IMR-90 (cell line): ENCODE measurements at regions not wholly inside any gene's neighbourhood (a gene's known extent, or its start where the extent isn't known, plus 50 kb on each side); places are given as distances from the start of the nearest gene placed in this dataset.
"Not testable (repeated sequence)": the region's sequence is repeated elsewhere in the genome, so short reads cannot be mapped to it uniquely, and the experiment has no call there.

ENCODE experiments used
- ATAC-seq: fragments of 200-7000 bp; cut with Tn5 transposase; 2 replicates; pipeline ENCODE4 v1.9.1; 2020; ENCODE audit warnings: low read depth, mild to moderate bottlenecking, moderate library complexity
- BruUV-seq: library from RNA; stranded (reverse); fragments of 400-500 nt; replicated peaks from 2 replicates; lab custom pipeline; 2021; lab: Mats Ljungman, UMichigan
- CTCF ChIA-PET: fragments of 300-600 bp; formaldehyde crosslinking; extraction: SDS; loops from one replicate; lab custom pipeline; 2021; ENCODE audit warnings: antibody characterized with exemption; lab: Yijun Ruan, JAX
- POLR2A ChIA-PET: fragments of 300-600 bp; sonication (Branson Sonifier 250); formaldehyde crosslinking; loops from one replicate; lab custom pipeline; 2022; ENCODE audit warnings: antibody characterized with exemption; ENCODE audit not compliant: unreplicated experiment; lab: Charles Lee
- DNase-seq: peaks from one replicate; pipeline ENCODE4 v3.0.0; 2013
- H2AFZ ChIP-seq: replicated peaks from 2 replicates; pipeline ENCODE3; 2013; ENCODE audit warnings: low read length, mild to moderate bottlenecking; ENCODE audit not compliant: poor library complexity
- H2AK5ac ChIP-seq: 2 replicates; pipeline ENCODE4 v1.6.1; 2013; ENCODE audit warnings: low read depth, low read length, inconsistent platforms
- H2AK9ac ChIP-seq: replicated peaks from 2 replicates; pipeline ENCODE3; 2013; ENCODE audit warnings: mild to moderate bottlenecking, low read depth, low read length, moderate library complexity; ENCODE audit not compliant: poor library complexity
- H2BK120ac ChIP-seq: 2 replicates; pipeline ENCODE4 v1.6.1; 2013; ENCODE audit warnings: low read depth, low read length, inconsistent platforms
- H2BK15ac ChIP-seq: 3 replicates; pipeline ENCODE4 v1.6.1; 2013; ENCODE audit warnings: low read depth, low read length, inconsistent platforms
- H2BK20ac ChIP-seq: 2 replicates; pipeline ENCODE4 v1.6.1; 2013; ENCODE audit warnings: low read depth, mild to moderate bottlenecking, inconsistent platforms, low read length, moderate library complexity
- H2BK5ac ChIP-seq: 2 replicates; pipeline ENCODE4 v1.6.1; 2013; ENCODE audit warnings: mild to moderate bottlenecking, low read depth, low read length, inconsistent platforms; ENCODE audit not compliant: poor library complexity, severe bottlenecking
- H3K14ac ChIP-seq: replicated peaks from 2 replicates; pipeline ENCODE4 v1.6.1; 2013; ENCODE audit warnings: low read depth, low read length, inconsistent platforms
- H3K18ac ChIP-seq: 2 replicates; pipeline ENCODE4 v1.6.1; 2013; ENCODE audit warnings: low read depth, low read length, control low read depth
- H3K23ac ChIP-seq: 2 replicates; pipeline ENCODE4 v1.6.1; 2013; ENCODE audit warnings: low read depth, low read length, inconsistent platforms
- H3K27ac ChIP-seq: 2 replicates; pipeline ENCODE4 v1.5.1; 2013; ENCODE audit warnings: mild to moderate bottlenecking, control low read depth, low read length; ENCODE audit not compliant: insufficient read depth
- H3K27me3 ChIP-seq: 2 replicates; pipeline ENCODE4 v1.6.1; 2013; ENCODE audit warnings: low read length; ENCODE audit not compliant: control insufficient read depth, insufficient read depth
- H3K36me3 ChIP-seq: 2 replicates; pipeline ENCODE4 v1.6.1; 2013; ENCODE audit warnings: low read length, mixed read lengths; ENCODE audit not compliant: control insufficient read depth, insufficient read depth
- H3K4ac ChIP-seq: 2 replicates; pipeline ENCODE4 v1.6.1; 2013; ENCODE audit warnings: low read depth, low read length, inconsistent platforms
- H3K4me1 ChIP-seq: 2 replicates; pipeline ENCODE4 v1.6.1; 2013; ENCODE audit warnings: low read length, mixed read lengths; ENCODE audit not compliant: control insufficient read depth, insufficient read depth
- H3K4me2 ChIP-seq: 2 replicates; pipeline ENCODE4 v1.6.1; 2013; ENCODE audit warnings: low read depth, mild to moderate bottlenecking, control low read depth, low read length, moderate library complexity
- H3K4me3 ChIP-seq: 2 replicates; pipeline ENCODE4 v1.5.1; 2013; ENCODE audit warnings: low read depth, mild to moderate bottlenecking, control low read depth, low read length, moderate library complexity; ENCODE audit not compliant: insufficient read depth
- H3K56ac ChIP-seq: 2 replicates; pipeline ENCODE4 v1.6.1; 2013; ENCODE audit warnings: low read length, inconsistent platforms; ENCODE audit not compliant: insufficient read depth; ENCODE audit errors: extremely low read depth
- H3K79me1 ChIP-seq, 2 experiments: 2 replicates each; pipeline ENCODE4 v1.6.1; 2013; ENCODE audit warnings: low read length in 2 of 2, inconsistent platforms in 1 of 2, low read depth in 1 of 2
- H3K9ac ChIP-seq: 2 replicates; pipeline ENCODE4 v1.6.1; 2013; ENCODE audit warnings: low read depth, low read length, control low read depth
- H3K9me1 ChIP-seq: 2 replicates; pipeline ENCODE4 v1.6.1; 2013; ENCODE audit warnings: low read length, inconsistent platforms; ENCODE audit not compliant: insufficient read depth
- H3K9me3 ChIP-seq: 2 replicates; pipeline ENCODE4 v1.6.1; 2013; ENCODE audit warnings: low read length; ENCODE audit not compliant: control insufficient read depth, insufficient read depth
- H4K20me1 ChIP-seq: 2 replicates; pipeline ENCODE4 v1.6.1; 2013; ENCODE audit warnings: low read length, inconsistent platforms; ENCODE audit not compliant: insufficient read depth
- H4K5ac ChIP-seq: 2 replicates; pipeline ENCODE4 v1.6.1; 2013; ENCODE audit warnings: mild to moderate bottlenecking, low read depth, low read length, control low read depth
- H4K8ac ChIP-seq, 2 experiments: 2 replicates each; pipeline ENCODE4 v1.6.1; 2013; ENCODE audit warnings: low read depth in 2 of 2, low read length in 2 of 2, control low read depth in 1 of 2, inconsistent platforms in 1 of 2
- H4K91ac ChIP-seq: 2 replicates; pipeline ENCODE4 v1.6.1; 2013; ENCODE audit warnings: low read depth, low read length, inconsistent platforms; ENCODE audit not compliant: insufficient read depth
- WGBS, 2 experiments: methylation state at CpG; one replicate each; pipeline versions ENCODE4 v1.1.5 to v1.1.7; 2013; ENCODE audit warnings: missing lambda C conversion rate in 2 of 2; ENCODE audit not compliant: insufficient read length in 1 of 2; ENCODE audit errors: extremely low coverage in 2 of 2; 5-methylcytosine and 5-hydroxymethylcytosine counted together
- dilution Hi-C: fragments of 300-500 bp; cut with HindIII; formaldehyde crosslinking; loops from one replicate; pipeline ENCODE4 v1.14.3; 2018; ENCODE audit warnings: low sequenced_read_pairs; ENCODE audit not compliant: unreplicated experiment
- in situ Hi-C: fragments of 300-500 bp; cut with MboI; formaldehyde crosslinking; loops from 3 replicates; pipeline ENCODE4 v1.14.3; 2019; ENCODE audit warnings: low sequenced_read_pairs, inconsistent platforms, mixed read lengths
- intact Hi-C: fragments of 100-400 bp; cut with micrococcal nuclease; formaldehyde crosslinking; loops from 2 replicates; pipeline ENCODE4 v1.10.0; 2022

DNA sequence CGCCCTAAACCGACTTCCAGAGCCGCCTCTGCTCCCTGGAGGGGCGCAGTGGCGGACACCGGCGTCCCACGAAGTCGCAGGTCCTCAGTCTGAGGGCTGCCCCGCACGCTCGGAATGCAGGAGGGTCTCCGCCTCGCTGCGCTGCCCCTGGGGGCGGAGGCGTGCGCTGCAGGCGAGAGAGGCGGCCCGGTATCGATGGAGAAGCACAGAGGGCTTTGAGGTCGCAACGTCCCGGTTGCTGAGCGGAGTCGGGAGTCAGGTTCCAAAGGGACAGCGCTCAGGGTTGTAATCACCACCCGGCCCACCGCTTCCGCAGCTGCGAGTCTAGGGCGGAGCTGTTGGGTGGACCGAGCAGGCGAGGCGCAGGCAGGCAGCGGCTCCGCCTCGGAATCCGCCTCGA is 131.0 kb downstream of the POTEM start:
- H3K9me1 ChIP-seq, H3K4me2 ChIP-seq, H3K4ac ChIP-seq, dilution Hi-C loops, DNase-seq, H2BK120ac ChIP-seq, H4K20me1 ChIP-seq, H4K91ac ChIP-seq, H3K23ac ChIP-seq, H3K36me3 ChIP-seq, H3K79me1 ChIP-seq, BruUV-seq, H3K18ac ChIP-seq, POLR2A ChIA-PET, H2AFZ ChIP-seq, H3K4me3 ChIP-seq, H2BK15ac ChIP-seq, H3K27ac ChIP-seq, H3K27me3 ChIP-seq, H3K14ac ChIP-seq, H3K56ac ChIP-seq, H2BK20ac ChIP-seq, H3K9ac ChIP-seq, ATAC-seq, H4K8ac ChIP-seq, H4K5ac ChIP-seq, intact Hi-C loops, H2AK5ac ChIP-seq, H3K4me1 ChIP-seq, CTCF ChIA-PET, H2BK5ac ChIP-seq, in situ Hi-C loops, H2AK9ac ChIP-seq: not testable (repeated sequence)
- no CpG with 5 or more reads among the region's 41 CpGs for WGBS, 2 experiments
- H3K9me3 ChIP-seq = peaks cover 15% of the 10 kb centered on the region; the same call in 1 of the 2 replicates

DNA sequence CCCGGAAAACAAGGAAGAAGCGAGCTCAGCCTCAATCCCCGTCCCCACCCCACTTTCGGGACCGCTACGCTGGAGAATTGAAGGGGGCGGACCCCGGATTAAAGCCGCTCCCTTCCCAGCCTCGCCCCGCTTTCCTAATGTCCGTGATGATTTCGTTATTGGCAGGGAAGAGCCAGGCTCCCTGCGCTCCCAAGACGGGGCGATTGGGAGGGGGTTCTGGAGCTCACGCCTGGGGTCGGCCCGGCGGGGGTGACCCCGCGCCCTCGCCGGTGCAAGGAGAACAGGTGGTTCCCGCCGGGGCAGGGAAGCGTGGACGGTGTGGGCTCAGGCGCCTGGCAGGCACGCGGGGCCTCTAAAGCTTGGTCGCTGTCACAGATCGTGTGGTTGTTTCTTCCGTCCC is 131.5 kb downstream of the POTEM start:
- 78% methylated on average over 6 of the region's 34 CpGs; no CpG with 5 or more reads in 1 of the 2 experiments for WGBS, 2 experiments
- H2BK5ac ChIP-seq, in situ Hi-C loops, H3K9me1 ChIP-seq, H3K27ac ChIP-seq, H3K4ac ChIP-seq, H3K9ac ChIP-seq, CTCF ChIA-PET, H3K14ac ChIP-seq, H3K18ac ChIP-seq, H3K36me3 ChIP-seq, H3K27me3 ChIP-seq, H2BK120ac ChIP-seq, H4K91ac ChIP-seq, H2AK9ac ChIP-seq, H4K8ac ChIP-seq, intact Hi-C loops, H4K20me1 ChIP-seq, BruUV-seq, H3K23ac ChIP-seq, DNase-seq, H2BK20ac ChIP-seq, H2BK15ac ChIP-seq, H3K4me3 ChIP-seq, H3K4me1 ChIP-seq, dilution Hi-C loops, H3K56ac ChIP-seq, H2AFZ ChIP-seq, H3K4me2 ChIP-seq, H2AK5ac ChIP-seq, H4K5ac ChIP-seq, ATAC-seq, POLR2A ChIA-PET, H3K79me1 ChIP-seq: not testable (repeated sequence)
- H3K9me3 ChIP-seq = peaks cover 15% of the 10 kb centered on the region; the same call in 1 of the 2 replicates
